SU-DHL-6 (cell line): ENCODE measurements at regions not wholly inside any gene's neighbourhood (a gene's known extent, or its start where the extent isn't known, plus 50 kb on each side); places are given as distances from the start of the nearest gene placed in this dataset.

Experiments
- H2AFZ ChIP-seq: fragments of 200-600 bp; sonication (generic); 2 replicates; pipeline ENCODE4 v1.6.1; 2014; ENCODE audit warnings: low read depth, mild to moderate bottlenecking, moderate library complexity, mixed read lengths, antibody characterized with exemption, low read length; ENCODE audit not compliant: severe bottlenecking
- H3F3A ChIP-seq: fragments of 200-600 bp; shearing (Covaris generic); 2 replicates; pipeline ENCODE4 v1.6.0; 2016; ENCODE audit warnings: antibody characterized with exemption, mild to moderate bottlenecking; ENCODE audit not compliant: insufficient read depth
- H3K27ac ChIP-seq: fragments of 200-600 bp; sonication (generic); 2 replicates; pipeline ENCODE4 v1.5.1; 2016; ENCODE audit warnings: low read depth, mild to moderate bottlenecking, low read length, moderate library complexity, mixed read lengths
- H3K27me3 ChIP-seq: fragments of 200-600 bp; sonication (generic), shearing (Covaris generic); 2 replicates; pipeline ENCODE4 v1.6.0; 2014; ENCODE audit warnings: mild to moderate bottlenecking, low read length
- H3K36me3 ChIP-seq: fragments of 200-600 bp; sonication (generic); 2 replicates; pipeline ENCODE4 v1.6.1; 2014; ENCODE audit warnings: mild to moderate bottlenecking, low read length, mixed read lengths
- H3K4me2 ChIP-seq: fragments of 300-600, 200-600 bp; shearing (Covaris generic), sonication (generic); 2 replicates; pipeline ENCODE4 v1.6.0; 2014; ENCODE audit warnings: low read length, low read depth, mild to moderate bottlenecking; ENCODE audit not compliant: poor library complexity, severe bottlenecking
- H3K4me3 ChIP-seq: fragments of 200-600 bp; sonication (generic); 2 replicates; pipeline ENCODE4 v1.5.1; 2014; ENCODE audit warnings: antibody characterized with exemption, low read length, mild to moderate bottlenecking, mixed read lengths; ENCODE audit not compliant: insufficient read depth, poor library complexity, severe bottlenecking
- H3K79me2 ChIP-seq: fragments of 200-600 bp; sonication (generic); 2 replicates; pipeline ENCODE4 v1.6.1; 2014; ENCODE audit warnings: mild to moderate bottlenecking, low read length, moderate library complexity; ENCODE audit not compliant: insufficient read depth
- H3K9ac ChIP-seq: fragments of 200-600 bp; sonication (generic); 2 replicates; pipeline ENCODE4 v1.7.0; 2014; ENCODE audit warnings: mild to moderate bottlenecking, low read length
- H3K9me2 ChIP-seq: fragments of 200-600 bp; sonication (generic); replicated peaks from 2 replicates; pipeline ENCODE4 v1.6.1; 2014; ENCODE audit warnings: low read length; ENCODE audit not compliant: insufficient read depth
- H3K9me3 ChIP-seq: fragments of 200-600 bp; sonication (generic); 2 replicates; pipeline ENCODE4 v1.6.1; 2014; ENCODE audit warnings: low read length, mixed read lengths; ENCODE audit not compliant: insufficient read depth
- H4K20me1 ChIP-seq: fragments of 200-600 bp; sonication (generic); 2 replicates; pipeline ENCODE4 v1.6.1; 2014; ENCODE audit warnings: low read depth, mild to moderate bottlenecking, antibody characterized with exemption, low read length, moderate library complexity, mixed read lengths
- EZH2phosphoT487 ChIP-seq: fragments of 200-600 bp; sonication (generic), shearing (Covaris generic); conservative IDR thresholded peaks from 2 replicates; pipeline ENCODE4 v1.6.1; 2018; ENCODE audit warnings: mild to moderate bottlenecking, antibody characterized with exemption, low read length, moderate library complexity, mixed read lengths
- TF ChIP-seq, protein P1 (sequence below): fragments of 200-600 bp; sonication (generic); IDR thresholded peaks from one replicate; pipeline ENCODE4 v1.5.1; 2017; ENCODE audit warnings: antibody characterized with exemption, mild to moderate bottlenecking, low read length, moderate library complexity; ENCODE audit not compliant: insufficient read depth, poor library complexity, severe bottlenecking

GRCh38 chrX:125089761-125090445 is 229.8 kb upstream of the TEX13C start:
- Histone ChIP-seq H3F3A (no peaks in the 10 kb centered on the region), H3K27ac (no peak overlapping the region)

GRCh38 chrX:125093852-125094251 is 225.8 kb upstream of the TEX13C start:
- Histone ChIP-seq H3K27me3 (no peaks in the 10 kb centered on the region), H3K4me2 (no peak overlapping the region), H3K4me3 (no peak overlapping the region), H3K79me2 (no peaks in the 10 kb centered on the region), H3K27ac (no peak overlapping the region), H3K9me3 (no peaks in the 10 kb centered on the region), H3K36me3 (no peaks in the 10 kb centered on the region), H2AFZ (no peak overlapping the region), H3K9ac (no peak overlapping the region), H3K9me2 (no peaks in the 10 kb centered on the region), H4K20me1 (no peaks in the 10 kb centered on the region), H3F3A (no peaks in the 10 kb centered on the region)
- no peak for TF ChIP-seq EZH2phosphoT487
- TF ChIP-seq, protein P1, sequence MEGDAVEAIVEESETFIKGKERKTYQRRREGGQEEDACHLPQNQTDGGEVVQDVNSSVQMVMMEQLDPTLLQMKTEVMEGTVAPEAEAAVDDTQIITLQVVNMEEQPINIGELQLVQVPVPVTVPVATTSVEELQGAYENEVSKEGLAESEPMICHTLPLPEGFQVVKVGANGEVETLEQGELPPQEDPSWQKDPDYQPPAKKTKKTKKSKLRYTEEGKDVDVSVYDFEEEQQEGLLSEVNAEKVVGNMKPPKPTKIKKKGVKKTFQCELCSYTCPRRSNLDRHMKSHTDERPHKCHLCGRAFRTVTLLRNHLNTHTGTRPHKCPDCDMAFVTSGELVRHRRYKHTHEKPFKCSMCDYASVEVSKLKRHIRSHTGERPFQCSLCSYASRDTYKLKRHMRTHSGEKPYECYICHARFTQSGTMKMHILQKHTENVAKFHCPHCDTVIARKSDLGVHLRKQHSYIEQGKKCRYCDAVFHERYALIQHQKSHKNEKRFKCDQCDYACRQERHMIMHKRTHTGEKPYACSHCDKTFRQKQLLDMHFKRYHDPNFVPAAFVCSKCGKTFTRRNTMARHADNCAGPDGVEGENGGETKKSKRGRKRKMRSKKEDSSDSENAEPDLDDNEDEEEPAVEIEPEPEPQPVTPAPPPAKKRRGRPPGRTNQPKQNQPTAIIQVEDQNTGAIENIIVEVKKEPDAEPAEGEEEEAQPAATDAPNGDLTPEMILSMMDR: no peak

More at GRCh38 chrX:125089761-125090445, 229.8 kb upstream of the TEX13C start:
- TF ChIP-seq, protein P1: no peak
- no peak for TF ChIP-seq EZH2phosphoT487
- Histone ChIP-seq H3K4me2 (no peak overlapping the region), H3K36me3 (no peaks in the 10 kb centered on the region), H3K4me3 (no peak overlapping the region), H3K9me3 (no peaks in the 10 kb centered on the region), H3K9me2 (no peaks in the 10 kb centered on the region), H3K79me2 (no peaks in the 10 kb centered on the region), H4K20me1 (no peaks in the 10 kb centered on the region), H3K27me3 (no peaks in the 10 kb centered on the region), H2AFZ (no peak overlapping the region), H3K9ac (no peak overlapping the region)

DNA sequence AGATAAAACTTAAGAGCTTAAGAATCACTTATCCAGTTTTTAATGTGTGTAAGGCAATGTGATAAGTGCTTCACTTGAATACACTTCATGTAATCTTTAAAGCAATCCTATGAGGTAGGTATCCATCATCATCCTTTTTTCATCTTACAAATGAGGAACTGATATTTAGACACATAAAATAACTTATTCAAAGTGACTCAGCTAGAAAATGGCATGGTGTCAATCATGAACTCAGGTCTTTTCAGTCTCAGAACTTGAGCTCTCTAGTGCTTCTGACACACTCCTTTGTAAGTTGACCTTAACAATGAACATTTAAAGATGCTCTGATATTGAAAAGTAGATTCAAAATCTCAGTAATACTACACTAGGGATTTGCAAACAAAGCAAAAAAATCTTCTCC is 224.8 kb upstream of the TEX13C start:
- Histone ChIP-seq H3F3A (no peaks in the 10 kb centered on the region), H3K9ac (no peak overlapping the region), H3K9me2 (no peaks in the 10 kb centered on the region), H2AFZ (no peak overlapping the region), H3K27me3 (no peaks in the 10 kb centered on the region), H3K4me3 (no peak overlapping the region), H3K4me2 (no peak overlapping the region), H3K36me3 (no peaks in the 10 kb centered on the region), H3K27ac (no peak overlapping the region), H3K9me3 (no peaks in the 10 kb centered on the region), H3K79me2 (no peaks in the 10 kb centered on the region), H4K20me1 (no peaks in the 10 kb centered on the region)
- TF ChIP-seq EZH2phosphoT487: no peak
- TF ChIP-seq, protein P1: no peak
